ENCODE measurements at regions not wholly inside any gene's neighbourhood (a gene's known extent, or its start where the extent isn't known, plus 50 kb on each side); places are given as distances from the start of the nearest gene placed in this dataset.
A peak's percentile ranks its signal among the peaks of the same experiment; 100 is the strongest.
"Not testable (repeated sequence)": the region's sequence is repeated elsewhere in the genome, so short reads cannot be mapped to it uniquely, and the experiment has no call there.

GRCh38 chr9:75238311-75238976 is 150.1 kb downstream of the OSTF1 start:
- FAIRE-seq: peak; percentile 84
- peak; percentile 39 for DNase-seq (ENCODE audit: insufficient read length, low spot score)
- TF ChIP-seq POLR2A (IDR thresholded peaks at IDR 0.05; ENCODE audit: low read depth, low read length): no peak

- TF ChIP-seq POLR2A (IDR thresholded peaks at IDR 0.05; ENCODE audit: low read depth, low read length): no peak
- FAIRE-seq (no peak), DNase-seq (ENCODE audit: insufficient read length, low spot score) (no peak)
These were observed 150.9 kb downstream of the OSTF1 start for GRCh38 chr9:75239176-75239575.

- FAIRE-seq: no peak
These were observed 154.1 kb downstream of the OSTF1 start for GRCh38 chr9:75242426-75242825.

GRCh38 chr9:75246949-75247348 is 158.6 kb downstream of the OSTF1 start:
- no peak for FAIRE-seq
- no peak for DNase-seq (ENCODE audit: insufficient read length, low spot score)
- TF ChIP-seq POLR2A (IDR thresholded peaks at IDR 0.05; ENCODE audit: low read depth, low read length): no peak

More at GRCh38 chr9:75242426-75242825, 154.1 kb downstream of the OSTF1 start:
- DNase-seq (ENCODE audit: insufficient read length, low spot score): no peak
- no peak for TF ChIP-seq POLR2A (IDR thresholded peaks at IDR 0.05; ENCODE audit: low read depth, low read length)

GRCh38 chr9:75265525-75265972 is 177.2 kb downstream of the OSTF1 start:
- FAIRE-seq (peak; percentile 96), DNase-seq (ENCODE audit: insufficient read length, low spot score) (peak; percentile 19)
- no peak for TF ChIP-seq POLR2A (IDR thresholded peaks at IDR 0.05; ENCODE audit: low read depth, low read length)

GRCh38 chr9:75269197-75269596 is 180.9 kb downstream of the OSTF1 start:
- FAIRE-seq (no peak), DNase-seq (ENCODE audit: insufficient read length, low spot score) (no peak)
- TF ChIP-seq POLR2A (IDR thresholded peaks at IDR 0.05; ENCODE audit: low read depth, low read length): no peak

- DNase-seq (ENCODE audit: insufficient read length, low spot score); FAIRE-seq: not testable (repeated sequence)
These were observed 184.7 kb downstream of the OSTF1 start for GRCh38 chr9:75273055-75273454.

GRCh38 chr9:75274781-75275180 is 186.5 kb downstream of the OSTF1 start:
- FAIRE-seq (no peak), DNase-seq (ENCODE audit: insufficient read length, low spot score) (no peak)
- no peak for TF ChIP-seq POLR2A (IDR thresholded peaks at IDR 0.05; ENCODE audit: low read depth, low read length)

- TF ChIP-seq POLR2A (IDR thresholded peaks at IDR 0.05; ENCODE audit: low read depth, low read length): no peak
- DNase-seq (ENCODE audit: insufficient read length, low spot score) (no peak), FAIRE-seq (no peak)
These were observed 193.7 kb downstream of the OSTF1 start for GRCh38 chr9:75282047-75282446.

GRCh38 chr9:75289332-75289731 is 201.0 kb downstream of the OSTF1 start:
- TF ChIP-seq POLR2A (IDR thresholded peaks at IDR 0.05; ENCODE audit: low read depth, low read length): no peak
- no peak for FAIRE-seq

GRCh38 chr9:75299324-75299723 is 211.0 kb downstream of the OSTF1 start:
- no peak for TF ChIP-seq POLR2A (IDR thresholded peaks at IDR 0.05; ENCODE audit: low read depth, low read length)
- FAIRE-seq (no peak), DNase-seq (ENCODE audit: insufficient read length, low spot score) (no peak)

More at GRCh38 chr9:75289332-75289731, 201.0 kb downstream of the OSTF1 start:
- DNase-seq (ENCODE audit: insufficient read length, low spot score): no peak

GRCh38 chr9:75333624-75334023 is 245.3 kb downstream of the OSTF1 start:
- no peak for TF ChIP-seq POLR2A (IDR thresholded peaks at IDR 0.05; ENCODE audit: low read depth, low read length)
- FAIRE-seq: no peak
- DNase-seq (ENCODE audit: insufficient read length, low spot score): no peak

- TF ChIP-seq POLR2A (IDR thresholded peaks at IDR 0.05; ENCODE audit: low read depth, low read length): no peak
- FAIRE-seq (no peak), DNase-seq (ENCODE audit: insufficient read length, low spot score) (no peak)
These were observed 270.5 kb downstream of the OSTF1 start for GRCh38 chr9:75358846-75359245.

- DNase-seq (ENCODE audit: insufficient read length, low spot score): no peak
- no peak for FAIRE-seq
- TF ChIP-seq POLR2A (IDR thresholded peaks at IDR 0.05; ENCODE audit: low read depth, low read length): no peak
These were observed 271.3 kb downstream of the OSTF1 start for GRCh38 chr9:75359638-75360037.

- TF ChIP-seq POLR2A (IDR thresholded peaks at IDR 0.05; ENCODE audit: low read depth, low read length): no peak
- FAIRE-seq (no peak), DNase-seq (ENCODE audit: insufficient read length, low spot score) (no peak)
These were observed 271.9 kb downstream of the OSTF1 start for GRCh38 chr9:75360252-75360651.

GRCh38 chr9:75362446-75362845 is 274.1 kb downstream of the OSTF1 start:
- not testable (repeated sequence) for FAIRE-seq; DNase-seq (ENCODE audit: insufficient read length, low spot score)
